ENCODE measurements at regions not wholly inside any gene's neighbourhood (a gene's known extent, or its start where the extent isn't known, plus 50 kb on each side); places are given as distances from the start of the nearest gene placed in this dataset.

DNA sequence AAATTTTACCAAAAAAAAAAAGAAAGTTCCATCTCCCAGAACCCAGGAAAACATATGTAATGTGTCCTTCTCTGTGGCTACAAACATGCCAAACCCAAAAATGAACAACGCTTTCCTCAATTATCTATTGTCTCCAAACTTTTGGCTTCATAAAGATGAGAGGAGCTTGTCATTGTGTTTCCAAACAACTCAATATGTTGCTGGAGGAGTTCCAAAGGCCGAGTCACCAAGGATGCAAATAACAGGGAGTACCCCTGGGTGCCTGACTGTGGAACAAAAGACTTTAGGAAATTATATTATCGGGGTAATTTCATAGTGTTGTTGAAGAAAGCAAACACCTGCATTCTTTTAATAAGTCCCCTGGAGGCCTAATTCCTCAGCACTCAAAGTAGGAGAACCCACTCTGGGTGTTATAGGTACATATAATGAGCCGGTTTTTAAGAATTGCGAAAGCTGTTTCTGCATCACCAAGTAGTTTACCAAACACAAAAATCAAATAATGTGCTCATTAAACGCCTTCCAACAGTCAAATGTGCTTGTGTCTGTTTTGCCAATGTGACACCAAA lies 206.3 kb upstream of the PRICKLE2 start:
- H3K4me1 ChIP-seq (ENCODE audit: insufficient read depth, low read length): no peaks in the 10 kb centered on the region
- no peak overlapping the region for H3K4me3 ChIP-seq (replicated peaks in 1 of 3; ENCODE audit: insufficient read depth in 1 of 3, low read depth in 2 of 3, low read length in 3 of 3)
- H2AFZ ChIP-seq (ENCODE audit: low read length): no peak overlapping the region
- DNase-seq (ENCODE audit: low spot score) (no peak), ATAC-seq (no peak), FAIRE-seq (no peak)
- no peaks in the 10 kb centered on the region for H3K79me2 ChIP-seq (ENCODE audit: insufficient read depth, low read length)
- no peak overlapping the region for H3K27ac ChIP-seq (ENCODE audit: extremely low read length, insufficient read depth, low read length)
- WGBS (ENCODE audit: low lambda C conversion rate): 34% methylated on average over 6 of the region's 6 CpGs
- no peak overlapping the region for H3K9ac ChIP-seq (ENCODE audit: insufficient read depth, low read depth, low read length)
- ChIA-PET CTCF (ENCODE audit: low intra/inter-chr PET ratio, low total read pairs) (no interaction called here), POLR2A (no interaction called here)
- TF ChIP-seq ZNF296 (CRISPR knock-in tag; conservative IDR thresholded peaks at IDR 0.05): no peak
- TF ChIP-seq, protein P1, sequence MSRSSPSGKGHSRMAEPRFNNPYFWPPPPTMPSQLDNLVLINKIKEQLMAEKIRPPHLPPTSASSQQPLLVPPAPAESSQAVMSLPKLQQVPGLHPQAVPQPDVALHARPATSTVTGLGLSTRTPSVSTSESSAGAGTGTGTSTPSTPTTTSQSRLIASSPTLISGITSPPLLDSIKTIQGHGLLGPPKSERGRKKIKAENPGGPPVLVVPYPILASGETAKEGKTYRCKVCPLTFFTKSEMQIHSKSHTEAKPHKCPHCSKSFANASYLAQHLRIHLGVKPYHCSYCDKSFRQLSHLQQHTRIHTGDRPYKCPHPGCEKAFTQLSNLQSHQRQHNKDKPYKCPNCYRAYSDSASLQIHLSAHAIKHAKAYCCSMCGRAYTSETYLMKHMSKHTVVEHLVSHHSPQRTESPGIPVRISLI (CRISPR knock-in tag; IDR thresholded peaks at IDR 0.05; ENCODE audit: borderline replicate concordance): no peak
- TF ChIP-seq, protein P2, sequence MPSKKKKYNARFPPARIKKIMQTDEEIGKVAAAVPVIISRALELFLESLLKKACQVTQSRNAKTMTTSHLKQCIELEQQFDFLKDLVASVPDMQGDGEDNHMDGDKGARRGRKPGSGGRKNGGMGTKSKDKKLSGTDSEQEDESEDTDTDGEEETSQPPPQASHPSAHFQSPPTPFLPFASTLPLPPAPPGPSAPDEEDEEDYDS (CRISPR knock-in tag; IDR thresholded peaks at IDR 0.05): no peak
- H3K9me3 ChIP-seq (ENCODE audit: low read length): no peaks in the 10 kb centered on the region
- no peaks in the 10 kb centered on the region for H3K36me3 ChIP-seq (replicated peaks in 1 of 2; ENCODE audit: control insufficient read depth in 1 of 2, insufficient read depth in 2 of 2, low read length in 2 of 2)
- in situ Hi-C loops (cut with HindIII; ENCODE audit: extremely low pct_ligation_motif_present, low pct_unique_long_range_greater_than_20kb): no loop called here
- no peaks in the 10 kb centered on the region for H4K20me1 ChIP-seq (ENCODE audit: insufficient read depth, low read length)
- H3K4me2 ChIP-seq (ENCODE audit: low read depth, low read length): no peak overlapping the region
- H3K27me3 ChIP-seq (ENCODE audit: control insufficient read depth in 1 of 2, insufficient read depth in 2 of 2, low read length in 2 of 2): no peaks in the 10 kb centered on the region
- intact Hi-C loops (cut with micrococcal nuclease; ENCODE audit: unreplicated experiment): no loop called here
- BruUV-seq (replicated peaks): no TSS peak

DNA sequence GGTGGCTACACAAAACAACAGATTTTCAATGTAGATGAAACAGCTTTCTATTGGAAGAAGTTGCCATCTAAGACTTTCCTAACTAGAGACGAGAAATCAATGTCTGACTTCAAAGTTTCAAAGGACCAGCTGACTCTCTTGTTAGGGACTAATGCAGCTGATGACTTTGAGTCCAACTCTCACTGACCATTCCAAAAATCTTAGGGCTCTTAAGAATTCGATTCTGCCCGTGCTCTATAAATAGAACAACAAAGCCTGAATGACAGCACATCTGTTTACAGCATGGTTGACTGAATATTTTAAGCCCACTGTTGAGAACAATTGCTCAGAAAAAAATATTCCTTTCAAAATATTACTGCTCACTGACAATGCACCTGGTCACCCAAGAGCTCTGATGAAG lies 202.4 kb upstream of the PRICKLE2 start:
- Histone ChIP-seq H3K36me3 (replicated peaks in 1 of 2; ENCODE audit: control insufficient read depth in 1 of 2, insufficient read depth in 2 of 2, low read length in 2 of 2) (no peaks in the 10 kb centered on the region), H3K27me3 (ENCODE audit: control insufficient read depth in 1 of 2, insufficient read depth in 2 of 2, low read length in 2 of 2) (no peaks in the 10 kb centered on the region), H2AFZ (ENCODE audit: low read length) (no peak overlapping the region), H3K4me1 (ENCODE audit: insufficient read depth, low read length) (no peaks in the 10 kb centered on the region), H3K79me2 (ENCODE audit: insufficient read depth, low read length) (no peaks in the 10 kb centered on the region), H4K20me1 (ENCODE audit: insufficient read depth, low read length) (no peaks in the 10 kb centered on the region), H3K4me2 (ENCODE audit: low read depth, low read length) (no peak overlapping the region), H3K27ac (ENCODE audit: extremely low read length, insufficient read depth, low read length) (no peak overlapping the region), H3K9ac (ENCODE audit: insufficient read depth, low read depth, low read length) (no peak overlapping the region), H3K9me3 (ENCODE audit: low read length) (no peaks in the 10 kb centered on the region), H3K4me3 (replicated peaks in 1 of 3; ENCODE audit: insufficient read depth in 1 of 3, low read depth in 2 of 3, low read length in 3 of 3) (no peak overlapping the region)
- in situ Hi-C loops (cut with HindIII; ENCODE audit: extremely low pct_ligation_motif_present, low pct_unique_long_range_greater_than_20kb): no loop called here
- ATAC-seq (no peak), DNase-seq (ENCODE audit: low spot score) (no peak), FAIRE-seq (no peak)
- BruUV-seq (replicated peaks): no TSS peak
- ChIA-PET POLR2A (no interaction called here), CTCF (ENCODE audit: low intra/inter-chr PET ratio, low total read pairs) (no interaction called here)
- WGBS (ENCODE audit: low lambda C conversion rate): 0% methylated on average over 3 of the region's 3 CpGs
- intact Hi-C loops (cut with micrococcal nuclease; ENCODE audit: unreplicated experiment): loop anchor here (1.0 kb wide), 1 partner anchor 8 kb away; no protein-coding TSS in a partner anchor
- no peak for TF ChIP-seq FOXM1 (CRISPR knock-in tag; IDR thresholded peaks at IDR 0.05)
- TF ChIP-seq CREB1 (IDR thresholded peaks at IDR 0.05): no peak
- TF ChIP-seq CREB1 (CRISPR knock-in tag; IDR thresholded peaks at IDR 0.05): no peak
- no peak for TF ChIP-seq ESRRA (CRISPR knock-in tag; IDR thresholded peaks at IDR 0.05; ENCODE audit: low read depth)
- TF ChIP-seq, protein P3, sequence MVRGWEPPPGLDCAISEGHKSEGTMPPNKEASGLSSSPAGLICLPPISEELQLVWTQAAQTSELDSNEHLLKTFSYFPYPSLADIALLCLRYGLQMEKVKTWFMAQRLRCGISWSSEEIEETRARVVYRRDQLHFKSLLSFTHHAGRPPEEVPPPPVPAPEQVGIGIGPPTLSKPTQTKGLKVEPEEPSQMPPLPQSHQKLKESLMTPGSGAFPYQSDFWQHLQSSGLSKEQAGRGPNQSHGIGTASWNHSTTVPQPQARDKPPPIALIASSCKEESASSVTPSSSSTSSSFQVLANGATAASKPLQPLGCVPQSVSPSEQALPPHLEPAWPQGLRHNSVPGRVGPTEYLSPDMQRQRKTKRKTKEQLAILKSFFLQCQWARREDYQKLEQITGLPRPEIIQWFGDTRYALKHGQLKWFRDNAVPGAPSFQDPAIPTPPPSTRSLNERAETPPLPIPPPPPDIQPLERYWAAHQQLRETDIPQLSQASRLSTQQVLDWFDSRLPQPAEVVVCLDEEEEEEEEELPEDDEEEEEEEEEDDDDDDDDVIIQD (CRISPR knock-in tag; IDR thresholded peaks at IDR 0.05; ENCODE audit: low read depth): no peak
- no peak for TF ChIP-seq MEF2D (CRISPR knock-in tag; IDR thresholded peaks at IDR 0.05)
- no peak for TF ChIP-seq RFX1 (IDR thresholded peaks at IDR 0.05)
- TF ChIP-seq, protein P4, sequence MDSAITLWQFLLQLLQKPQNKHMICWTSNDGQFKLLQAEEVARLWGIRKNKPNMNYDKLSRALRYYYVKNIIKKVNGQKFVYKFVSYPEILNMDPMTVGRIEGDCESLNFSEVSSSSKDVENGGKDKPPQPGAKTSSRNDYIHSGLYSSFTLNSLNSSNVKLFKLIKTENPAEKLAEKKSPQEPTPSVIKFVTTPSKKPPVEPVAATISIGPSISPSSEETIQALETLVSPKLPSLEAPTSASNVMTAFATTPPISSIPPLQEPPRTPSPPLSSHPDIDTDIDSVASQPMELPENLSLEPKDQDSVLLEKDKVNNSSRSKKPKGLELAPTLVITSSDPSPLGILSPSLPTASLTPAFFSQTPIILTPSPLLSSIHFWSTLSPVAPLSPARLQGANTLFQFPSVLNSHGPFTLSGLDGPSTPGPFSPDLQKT (CRISPR knock-in tag; IDR thresholded peaks at IDR 0.05; ENCODE audit: borderline replicate concordance): no peak
- TF ChIP-seq, protein P5, sequence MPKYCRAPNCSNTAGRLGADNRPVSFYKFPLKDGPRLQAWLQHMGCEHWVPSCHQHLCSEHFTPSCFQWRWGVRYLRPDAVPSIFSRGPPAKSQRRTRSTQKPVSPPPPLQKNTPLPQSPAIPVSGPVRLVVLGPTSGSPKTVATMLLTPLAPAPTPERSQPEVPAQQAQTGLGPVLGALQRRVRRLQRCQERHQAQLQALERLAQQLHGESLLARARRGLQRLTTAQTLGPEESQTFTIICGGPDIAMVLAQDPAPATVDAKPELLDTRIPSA (CRISPR knock-in tag; IDR thresholded peaks at IDR 0.05; ENCODE audit: borderline replicate concordance): no peak
- no peak for TF ChIP-seq ZSCAN25 (CRISPR knock-in tag; IDR thresholded peaks at IDR 0.05)

Measured in HepG2 (cell line).